ENCODE measurements at regions not wholly inside any gene's neighbourhood (a gene's known extent, or its start where the extent isn't known, plus 50 kb on each side); places are given as distances from the start of the nearest gene placed in this dataset.
"Not testable (repeated sequence)": the region's sequence is repeated elsewhere in the genome, so short reads cannot be mapped to it uniquely, and the experiment has no call there.

DNA sequence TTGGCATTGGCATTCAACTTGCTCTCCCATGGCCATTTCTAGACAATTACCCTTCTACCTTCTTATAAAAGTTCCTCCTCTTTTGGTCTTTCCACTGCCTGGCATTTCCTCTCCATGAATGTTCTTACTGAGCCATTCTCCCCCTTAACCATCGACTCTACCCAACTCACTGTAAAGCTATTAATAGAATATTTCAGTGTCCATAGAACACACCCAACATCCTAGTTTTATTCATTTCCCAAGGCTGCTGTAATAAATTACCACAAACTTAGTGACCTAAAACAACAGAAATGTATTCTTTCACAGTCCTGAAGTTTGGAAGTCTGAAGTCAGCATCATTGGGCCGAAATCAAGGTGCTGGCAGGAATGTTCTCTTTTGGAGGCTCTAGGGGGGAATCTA lies 170.0 kb upstream of the ATP5MC3 start:
- DNase-seq (ENCODE audit: low spot score), result no peak

DNA sequence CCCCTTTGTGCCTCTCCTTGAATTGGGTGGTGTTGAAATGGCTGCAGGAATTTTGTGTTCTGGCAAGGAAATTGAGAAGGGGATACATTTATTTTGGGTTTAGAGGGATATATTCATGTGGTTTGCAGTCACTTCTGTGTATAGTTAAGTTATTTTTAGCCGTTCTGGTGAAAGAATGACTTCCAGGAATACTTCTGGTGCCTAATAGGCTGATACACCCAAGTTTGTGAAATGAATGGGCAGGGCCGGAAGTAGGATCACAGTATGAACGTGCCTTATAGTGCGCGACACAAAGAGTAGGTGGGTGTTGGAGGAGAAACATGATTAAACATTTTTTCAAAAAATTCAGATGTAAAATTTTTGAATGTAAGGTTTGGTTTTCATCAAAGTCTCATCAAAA lies 168.6 kb upstream of the ATP5MC3 start:
- no peak for DNase-seq (ENCODE audit: low spot score)

DNA sequence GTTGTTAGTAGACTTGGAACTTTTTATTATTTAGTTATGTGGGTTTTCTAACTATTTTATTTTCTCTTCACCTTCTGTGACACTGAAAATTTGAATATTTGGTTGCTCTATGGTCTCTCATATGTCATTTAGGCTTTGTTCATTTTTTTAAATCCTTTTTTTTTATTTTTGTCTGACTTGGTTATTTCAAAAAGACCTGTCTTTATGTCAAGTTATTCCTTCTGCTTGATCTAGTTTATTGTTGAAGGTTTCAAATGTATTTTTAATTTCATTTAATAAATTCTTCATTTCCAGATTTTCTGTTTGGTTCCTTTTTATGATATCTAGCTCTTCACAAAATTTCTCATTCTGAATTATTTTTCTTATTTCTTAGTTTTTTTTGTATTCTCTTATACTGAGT lies 160.6 kb upstream of the ATP5MC3 start:
- DNase-seq (ENCODE audit: low spot score), result no peak

DNA sequence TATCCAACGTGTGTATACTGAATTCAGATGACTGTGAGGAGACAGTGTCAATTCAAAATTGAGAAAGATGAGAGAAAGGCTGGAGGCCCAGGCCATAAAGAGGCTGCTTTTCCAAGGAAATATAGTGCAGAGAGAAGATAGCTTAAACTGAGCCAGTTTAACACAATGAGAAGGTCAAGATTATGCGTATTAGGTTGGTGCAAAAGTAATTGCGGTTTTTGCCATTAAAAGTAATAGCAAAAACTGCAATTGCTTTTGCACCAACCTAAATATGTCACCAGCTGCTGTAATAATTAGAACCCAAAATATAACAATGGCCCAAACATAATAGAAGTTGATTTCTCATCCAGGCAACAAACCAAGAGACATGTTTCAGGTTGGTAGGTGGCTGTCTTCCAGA lies 148.7 kb upstream of the ATP5MC3 start:
- DNase-seq (ENCODE audit: low spot score), result no peak

DNA sequence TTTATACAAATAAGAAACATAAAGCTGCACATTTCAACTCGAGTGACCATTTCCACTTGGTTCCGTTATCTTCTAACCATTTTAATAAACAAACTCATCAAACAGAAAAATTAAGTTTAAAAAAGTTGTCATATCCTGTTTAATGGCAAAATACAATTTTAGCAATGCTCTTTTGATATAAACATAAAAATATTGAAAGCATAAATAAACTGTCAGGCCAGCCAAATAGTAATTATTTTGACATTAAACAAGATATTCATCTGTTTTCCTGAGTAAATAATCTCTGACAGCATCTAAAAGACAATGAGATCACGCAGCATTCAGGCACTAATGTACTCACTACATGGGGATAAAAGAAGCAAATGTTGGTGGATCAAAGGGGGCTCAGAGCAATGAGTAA lies 145.3 kb upstream of the ATP5MC3 start:
- no peak for DNase-seq (ENCODE audit: low spot score)

DNA sequence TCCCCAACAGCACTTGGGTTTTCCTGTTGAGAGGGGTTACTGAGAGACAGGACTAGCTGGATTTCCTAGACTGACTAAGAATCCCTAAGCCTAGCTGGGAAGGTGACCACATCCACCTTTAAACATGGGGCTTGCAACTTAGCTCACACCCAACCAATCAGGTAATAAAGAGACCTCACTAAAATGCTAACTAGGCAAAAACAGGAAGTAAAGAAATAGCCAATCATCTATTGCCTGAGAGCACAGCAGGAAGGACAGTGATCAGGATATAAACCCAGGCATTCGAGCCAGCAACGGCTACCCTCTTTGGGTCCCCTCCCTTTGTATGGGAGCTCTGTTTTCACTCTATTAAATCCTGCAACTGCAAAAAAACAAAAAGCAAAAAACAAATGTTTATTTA lies 144.7 kb upstream of the ATP5MC3 start:
- not testable (repeated sequence) for DNase-seq (ENCODE audit: low spot score)

DNA sequence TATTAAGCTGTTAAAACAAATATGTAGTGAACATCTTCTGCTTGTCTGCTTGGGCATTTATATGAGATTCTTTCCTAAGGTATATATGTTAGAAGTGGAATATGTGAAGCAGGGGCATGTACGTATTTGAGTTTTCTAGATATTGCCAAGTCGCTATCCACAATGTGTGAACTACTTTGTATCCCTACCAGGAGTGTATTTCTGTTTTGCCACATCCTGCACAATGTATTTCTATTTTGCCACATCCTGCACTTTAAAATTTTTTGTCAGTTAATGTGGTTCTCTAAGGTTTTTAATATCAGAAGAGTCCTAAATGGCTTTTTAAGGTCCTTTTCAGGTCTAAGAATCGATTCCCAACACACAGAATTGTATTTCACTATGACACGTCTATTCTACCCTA lies 141.7 kb upstream of the ATP5MC3 start:
- DNase-seq (ENCODE audit: low spot score), result no peak

DNA sequence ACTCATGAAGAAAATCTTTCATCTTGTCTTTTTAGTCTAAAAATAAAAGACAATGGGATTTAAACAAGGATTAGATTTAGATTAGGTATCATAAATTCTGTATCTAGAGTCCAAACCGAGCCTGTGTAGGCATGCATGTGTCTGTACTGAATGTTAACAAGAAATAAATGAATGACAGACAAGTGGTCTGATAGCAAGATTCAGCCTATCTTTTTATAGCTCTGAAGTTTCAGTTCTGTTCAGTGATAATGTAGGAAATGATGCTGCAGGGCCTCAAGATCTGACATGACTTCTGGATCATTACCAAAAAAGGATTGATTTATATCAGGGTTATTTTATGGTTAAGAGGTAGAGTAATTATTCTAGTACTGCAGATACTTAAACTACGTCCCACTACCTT lies 137.0 kb upstream of the ATP5MC3 start:
- DNase-seq (ENCODE audit: low spot score), result no peak

DNA sequence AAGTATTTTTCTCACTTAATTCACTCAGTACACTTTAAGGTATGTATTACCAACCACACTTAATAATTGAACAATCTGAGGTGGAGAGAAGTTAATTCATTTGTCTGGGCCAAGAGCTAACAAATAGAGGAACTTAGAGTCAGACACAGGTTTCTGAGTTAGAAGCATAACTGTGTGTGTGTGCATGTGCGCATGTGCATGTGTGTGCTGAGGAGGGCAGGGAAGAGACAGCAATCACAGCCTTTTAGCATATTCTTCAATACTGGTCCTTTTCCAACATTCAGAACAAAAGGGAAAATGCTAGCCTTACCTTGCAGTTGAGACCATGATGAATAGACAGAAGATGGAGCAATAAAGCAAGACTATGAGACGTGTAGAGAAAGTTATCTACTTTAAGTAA lies 136.2 kb upstream of the ATP5MC3 start:
- DNase-seq (ENCODE audit: low spot score), result no peak

DNA sequence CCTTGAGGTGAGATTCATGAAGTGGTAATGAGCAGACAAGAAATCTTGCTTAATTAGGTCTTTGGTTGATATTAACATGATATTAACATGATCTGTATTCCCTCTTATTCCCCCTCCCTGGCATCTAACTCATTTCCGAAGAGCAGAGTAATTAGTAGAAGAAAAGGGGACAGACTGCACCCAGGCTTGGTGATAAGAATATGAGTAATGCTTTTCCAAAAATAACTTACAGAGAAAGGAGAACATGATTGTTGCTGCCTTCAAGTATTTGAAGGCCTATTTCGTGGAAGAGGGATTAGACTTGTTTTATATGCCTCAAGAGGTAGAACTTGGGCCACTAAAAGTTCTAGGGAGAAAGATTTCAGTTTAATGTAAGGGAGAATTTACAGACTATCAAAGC lies 130.6 kb upstream of the ATP5MC3 start:
- no peak for DNase-seq (ENCODE audit: low spot score)

DNA sequence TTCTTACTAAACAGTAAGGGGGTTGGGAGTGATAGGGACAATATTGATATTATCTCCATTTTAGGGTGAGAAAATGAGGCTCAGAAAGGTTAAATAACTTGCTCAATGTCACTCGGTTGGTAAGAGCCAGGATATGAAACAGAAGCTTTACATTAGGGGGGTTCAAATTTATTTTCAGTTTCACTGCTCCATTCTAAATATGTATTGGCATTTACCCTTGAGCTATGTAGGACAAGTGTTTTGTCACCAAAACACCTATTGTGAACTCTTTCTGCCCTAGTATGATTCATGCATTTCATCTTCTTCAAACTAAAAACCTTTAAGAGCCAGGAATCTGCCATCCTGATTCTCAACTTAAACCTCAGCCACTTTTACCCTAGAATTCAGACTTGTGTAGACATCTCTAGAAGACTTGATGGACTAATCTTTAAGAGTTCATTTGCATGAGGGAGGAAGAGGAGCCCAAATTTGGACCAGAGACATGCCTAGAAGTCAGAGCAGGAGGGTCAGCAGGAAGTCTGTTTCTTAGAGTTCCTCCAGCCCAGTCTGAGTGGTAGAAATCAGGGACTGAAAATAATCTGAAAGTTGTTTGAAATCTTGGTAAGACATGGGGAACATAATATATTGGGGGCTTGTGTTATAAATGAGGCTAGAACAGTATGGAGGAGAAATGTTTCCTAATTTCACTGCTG lies 129.4 kb upstream of the ATP5MC3 start:
- DNase-seq (ENCODE audit: low spot score), result no peak

DNA sequence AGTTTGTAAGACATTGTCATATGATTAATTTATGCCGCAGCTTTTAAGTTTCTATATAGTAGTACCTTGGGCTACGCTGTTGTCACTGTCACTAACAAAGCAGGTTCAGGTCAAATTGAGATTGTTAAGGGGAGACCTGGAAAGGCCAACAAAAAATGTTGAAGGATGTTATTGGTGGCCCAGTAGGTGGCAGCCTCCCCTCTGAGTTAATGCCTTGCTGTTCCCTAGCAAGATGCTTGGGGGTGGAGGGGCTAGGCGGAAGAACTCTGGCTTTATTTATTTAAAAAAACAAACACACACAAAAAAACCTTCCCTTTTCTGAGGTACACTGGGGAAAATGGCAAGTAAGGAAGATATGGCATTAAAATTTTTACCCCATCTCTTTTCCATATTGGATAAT lies 128.3 kb upstream of the ATP5MC3 start:
- DNase-seq (ENCODE audit: low spot score), result no peak

DNA sequence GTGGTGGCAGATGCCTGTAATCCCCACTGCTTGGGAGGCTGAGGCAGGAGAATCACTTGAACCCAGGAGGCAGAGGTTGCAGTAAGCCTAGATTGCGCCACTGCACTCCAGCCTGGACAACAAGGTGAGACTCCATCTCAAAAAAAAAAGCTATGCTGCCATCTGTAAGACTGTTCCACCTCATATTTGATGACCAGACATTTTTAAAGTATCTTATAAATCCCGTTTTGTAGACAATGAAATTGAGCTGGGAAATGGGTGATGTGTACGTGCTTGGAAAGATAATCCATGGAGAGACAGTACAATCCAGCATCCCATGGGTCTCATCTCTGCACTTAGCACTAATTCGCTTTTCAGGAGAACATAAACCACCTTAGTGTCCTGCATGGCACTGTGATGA lies 126.5 kb upstream of the ATP5MC3 start:
- no peak for DNase-seq (ENCODE audit: low spot score)

DNA sequence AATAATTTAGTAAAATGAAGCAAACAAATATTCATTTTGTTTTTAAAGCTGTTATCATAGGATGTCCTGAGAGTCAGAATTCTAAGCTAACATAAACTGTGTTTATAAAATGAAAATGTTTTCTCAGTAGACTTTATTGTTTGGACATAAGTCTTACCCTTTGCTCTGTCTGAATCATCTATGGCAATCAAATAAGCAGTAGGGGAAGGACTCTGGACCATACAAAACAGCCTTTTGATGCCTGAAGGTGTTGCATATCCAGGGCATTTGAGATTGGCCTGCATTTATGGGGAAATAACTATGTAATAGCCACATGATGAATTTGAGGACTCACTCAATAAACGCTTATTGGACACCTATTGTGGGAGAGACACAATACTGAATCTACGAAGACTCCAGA lies 123.0 kb upstream of the ATP5MC3 start:
- DNase-seq (ENCODE audit: low spot score), result no peak

DNA sequence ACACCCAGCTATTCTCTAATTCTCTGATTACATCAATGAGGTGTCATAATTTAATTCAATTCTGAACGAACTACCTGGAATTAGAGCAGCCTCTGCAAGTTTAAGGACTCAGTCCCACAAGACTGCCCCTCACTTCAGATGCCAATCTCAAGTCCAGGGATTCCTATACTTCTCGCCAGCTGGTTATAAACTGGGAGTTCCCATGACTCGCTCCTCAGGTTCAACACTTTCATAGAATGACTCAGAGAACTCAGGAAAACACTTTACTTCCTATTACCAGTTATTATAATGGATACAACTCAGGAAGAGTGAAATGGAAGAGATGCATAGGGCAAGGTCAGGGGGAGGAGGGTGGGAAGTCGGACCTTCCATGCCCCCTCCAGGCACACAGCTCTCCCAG lies 112.3 kb upstream of the ATP5MC3 start:
- no peak for DNase-seq (ENCODE audit: low spot score)

DNA sequence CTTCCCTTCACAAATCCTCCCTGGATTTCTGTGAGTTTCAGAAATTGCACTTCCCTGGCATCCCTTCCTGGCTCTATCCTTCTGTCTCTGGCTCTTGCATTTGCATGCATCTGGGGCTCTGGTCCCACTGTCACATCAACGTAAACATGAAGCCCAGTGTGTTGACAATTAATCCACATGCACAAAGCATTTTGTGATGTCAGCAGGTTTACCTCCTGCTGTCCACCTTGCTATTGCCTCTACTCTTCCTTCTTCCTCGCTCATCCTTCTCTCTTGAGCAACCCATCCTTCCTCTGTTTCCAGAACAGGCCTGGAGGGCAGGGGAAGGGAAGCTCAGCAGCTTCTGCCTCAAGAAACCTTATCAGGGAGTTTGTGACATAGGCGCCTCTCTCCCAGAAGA lies 111.7 kb upstream of the ATP5MC3 start:
- DNase-seq (ENCODE audit: low spot score), result no peak

DNA sequence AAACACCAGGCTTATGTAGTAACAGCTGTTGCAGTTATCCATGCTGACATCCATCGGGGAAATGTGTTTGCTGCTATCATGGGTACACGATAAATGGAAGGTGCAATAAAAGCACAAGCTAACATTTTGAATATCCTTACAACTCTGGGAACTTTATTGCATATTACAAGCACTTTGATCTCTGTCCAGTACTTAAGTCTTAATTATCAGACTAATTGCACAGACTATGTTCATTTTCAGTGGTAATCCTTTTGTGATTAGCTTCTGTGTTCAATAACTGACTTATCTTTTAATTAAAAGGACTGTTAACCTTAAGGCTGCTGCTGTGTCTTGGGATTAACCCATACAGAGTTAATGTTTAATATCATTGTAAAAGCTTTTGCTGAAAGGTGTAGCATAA lies 101.4 kb upstream of the ATP5MC3 start:
- DNase-seq (ENCODE audit: low spot score), result no peak

DNA sequence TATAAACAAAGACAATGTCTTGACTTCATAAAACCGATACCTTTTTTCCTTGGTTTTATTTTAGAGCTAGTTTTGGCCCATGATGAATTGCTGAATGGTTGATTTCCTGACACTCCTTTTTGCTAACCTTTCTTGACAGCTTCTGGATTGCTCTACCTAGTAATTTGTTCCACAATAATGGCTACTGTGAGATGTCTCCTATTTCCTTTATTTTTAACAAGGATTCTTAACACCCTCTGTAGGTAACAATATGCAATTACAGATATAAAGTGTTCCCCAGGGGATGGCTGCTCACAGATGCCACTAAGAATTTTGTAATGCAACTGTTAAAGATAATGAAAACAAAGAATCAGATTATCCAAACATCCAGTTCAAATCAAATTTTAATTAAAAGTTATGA lies 100.8 kb upstream of the ATP5MC3 start:
- no peak for DNase-seq (ENCODE audit: low spot score)

DNA sequence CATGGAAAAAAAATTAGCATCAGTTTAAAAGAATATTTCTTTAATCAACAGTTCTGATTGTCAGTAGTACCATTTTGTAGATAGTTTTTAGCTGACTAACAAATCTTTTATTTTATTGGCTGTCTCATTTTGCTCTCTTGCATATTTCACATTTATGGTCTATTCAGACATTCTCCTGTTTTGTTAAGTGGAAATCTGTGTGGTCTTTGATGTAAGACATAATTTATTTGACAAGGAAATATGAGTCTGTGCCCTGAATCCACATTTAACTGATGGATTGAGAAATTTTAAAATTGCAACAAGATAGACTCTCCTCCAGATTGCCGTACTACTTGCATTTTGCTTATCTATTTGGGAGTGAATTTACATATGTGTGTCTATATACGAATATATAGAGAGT lies 96.3 kb upstream of the ATP5MC3 start:
- no peak for DNase-seq (ENCODE audit: low spot score)

DNA sequence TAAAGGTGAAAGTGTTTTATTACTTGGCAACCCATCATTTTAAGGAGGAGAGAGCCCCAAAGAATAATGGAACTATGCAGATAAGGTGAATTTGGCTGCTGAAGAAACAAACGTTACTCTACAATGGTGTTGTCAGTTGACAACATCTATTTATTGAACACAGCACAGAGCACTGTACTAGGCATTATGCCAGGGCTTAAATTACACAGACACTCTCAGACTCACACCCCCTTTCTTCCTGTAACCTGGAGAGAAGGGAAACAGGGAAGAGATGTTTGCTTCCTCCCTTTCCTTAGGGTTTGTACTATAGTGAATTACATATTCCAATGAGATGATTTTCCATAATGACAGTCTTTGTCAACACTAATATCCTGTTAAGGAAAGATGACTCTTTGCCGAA lies 94.0 kb upstream of the ATP5MC3 start:
- DNase-seq (ENCODE audit: low spot score), result no peak

DNA sequence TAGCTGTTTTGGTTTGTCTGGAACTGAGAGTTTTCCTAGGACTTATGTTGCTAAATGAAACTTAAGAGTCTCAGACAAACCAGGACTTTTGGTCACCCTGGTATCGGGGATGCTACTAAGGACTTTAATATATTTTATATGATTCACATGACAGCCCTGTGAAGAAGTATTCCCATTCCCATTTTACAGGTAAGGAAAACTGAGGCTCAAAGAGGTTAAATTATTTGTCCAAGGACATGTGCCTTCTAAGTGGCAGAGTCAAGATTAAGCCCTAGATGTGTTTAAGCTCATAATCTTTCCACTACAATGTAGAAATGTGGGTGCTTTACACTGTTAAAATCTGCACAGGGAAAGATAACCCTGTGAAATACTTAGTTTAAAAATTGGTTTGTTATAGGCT lies 77.7 kb upstream of the ATP5MC3 start:
- no peak for DNase-seq (ENCODE audit: low spot score)

DNA sequence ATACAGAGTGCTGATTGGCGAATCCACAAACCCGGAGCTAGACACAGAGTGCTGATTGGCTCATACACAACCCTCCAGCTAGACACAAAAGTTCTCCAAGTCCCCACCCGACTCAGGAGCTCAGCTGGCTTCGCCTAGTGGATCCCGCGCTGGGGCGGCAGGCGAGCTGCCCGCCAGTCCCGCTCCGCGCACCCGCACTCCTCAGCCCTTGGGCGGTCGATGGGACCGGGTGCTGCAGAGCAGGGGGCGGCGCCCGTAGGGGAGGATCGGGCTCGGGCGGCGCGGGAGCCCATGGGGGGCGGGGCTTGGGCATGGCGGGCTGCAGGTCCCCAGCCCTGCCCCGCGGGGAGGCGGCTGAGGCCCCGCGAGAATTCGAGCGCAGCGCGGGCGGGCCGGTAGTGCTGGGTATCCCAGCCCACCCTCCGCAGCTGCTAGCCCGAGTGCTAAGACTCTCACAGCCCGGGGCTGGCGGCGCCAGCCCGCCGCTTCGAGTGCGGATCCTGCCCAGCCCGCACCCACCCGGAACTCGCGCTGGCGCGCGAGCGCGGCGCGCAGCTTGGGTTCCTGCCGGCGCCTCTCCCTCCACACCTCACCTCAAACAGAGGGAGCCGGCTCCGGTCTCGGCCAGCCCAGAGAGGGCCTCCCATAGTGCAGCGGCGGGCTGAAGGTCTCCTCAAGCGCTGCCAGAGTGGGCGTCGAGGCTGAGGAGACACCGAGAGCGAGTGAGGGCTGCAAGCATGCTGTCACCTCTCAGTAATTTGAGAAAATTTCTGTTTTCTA lies 75.5 kb upstream of the ATP5MC3 start:
- DNase-seq (ENCODE audit: low spot score), result no peak

DNA sequence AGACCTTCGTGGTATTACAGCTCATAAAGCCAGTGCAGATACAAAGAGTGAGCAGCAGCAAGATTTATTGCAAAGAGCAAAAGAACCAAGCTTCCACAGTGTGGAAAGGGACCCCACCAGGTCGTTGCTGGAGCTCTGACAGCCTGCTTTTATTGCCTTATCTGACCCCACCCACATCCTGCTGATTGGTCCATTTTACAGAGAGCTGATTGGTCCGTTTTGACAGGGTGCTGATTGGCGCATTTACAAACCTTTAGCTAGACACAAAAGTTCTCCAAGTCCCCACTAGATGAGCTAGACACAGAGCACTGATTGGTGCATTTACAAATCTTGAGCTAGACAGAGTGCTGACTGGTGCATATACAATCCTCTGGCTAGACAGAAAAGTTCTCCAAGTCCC lies 74.9 kb upstream of the ATP5MC3 start:
- DNase-seq (ENCODE audit: low spot score), result not testable (repeated sequence)

DNA sequence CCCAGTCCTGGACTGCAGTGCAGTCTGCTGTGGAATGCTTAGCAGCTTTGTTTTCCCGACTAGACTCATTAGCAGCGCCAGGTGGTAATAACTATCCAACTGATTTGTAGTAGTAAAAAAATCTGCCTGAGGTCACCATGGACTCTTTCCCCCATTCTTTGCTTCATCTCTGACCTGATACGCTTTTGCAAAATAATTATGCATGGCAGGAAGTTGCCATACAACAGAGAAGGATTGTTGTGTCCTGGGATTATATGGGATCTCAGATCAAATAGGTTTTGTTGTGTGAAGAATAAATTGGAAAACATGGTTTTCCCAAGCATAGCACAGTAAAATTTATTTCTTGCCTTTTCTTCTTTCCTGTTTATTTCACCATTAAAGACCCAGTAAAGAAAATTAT lies 72.4 kb upstream of the ATP5MC3 start:
- DNase-seq (ENCODE audit: low spot score), result no peak
